IPS DF 4.7 (cell line): ENCODE measurements at regions not wholly inside any gene's neighbourhood (a gene's known extent, or its start where the extent isn't known, plus 50 kb on each side); places are given as distances from the start of the nearest gene placed in this dataset.

ENCODE experiments used
- DNase-seq: peaks from one replicate; pipeline ENCODE4 v3.0.0-alpha.2; 2013; ENCODE audit warnings: low spot score; ENCODE audit errors: extremely low read depth

DNA sequence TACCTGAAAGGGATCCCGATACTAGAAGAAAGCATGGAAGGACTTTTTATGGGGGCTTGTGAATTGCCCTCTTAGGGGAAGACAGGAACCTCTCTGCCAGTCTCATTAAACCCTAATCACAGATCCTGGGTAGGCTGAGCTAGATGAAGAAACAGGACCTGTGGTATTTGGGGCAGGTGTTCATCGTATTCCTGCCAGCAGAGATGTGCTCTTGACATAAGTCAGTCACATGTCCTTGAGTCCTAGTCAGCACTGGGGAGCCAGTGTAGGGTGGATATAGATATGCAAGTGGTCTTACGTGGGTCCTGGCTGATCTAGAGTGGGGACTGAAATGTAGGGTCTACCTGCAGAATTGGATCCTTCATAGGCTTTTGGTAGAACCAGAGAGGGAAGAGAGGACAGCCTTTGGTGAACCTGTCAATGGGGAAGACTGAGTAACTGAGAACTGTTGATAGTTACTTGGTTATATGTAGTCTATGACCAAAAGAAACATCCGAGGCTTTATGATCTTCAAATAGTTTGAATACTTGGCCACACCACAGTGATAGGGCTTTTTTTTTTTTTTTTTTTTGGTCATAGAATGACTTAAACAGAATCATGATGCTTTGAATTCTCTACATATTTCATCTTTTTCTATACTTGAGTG, 63.5 kb upstream of the WDR1 start:
- DNase-seq = no peak

DNA sequence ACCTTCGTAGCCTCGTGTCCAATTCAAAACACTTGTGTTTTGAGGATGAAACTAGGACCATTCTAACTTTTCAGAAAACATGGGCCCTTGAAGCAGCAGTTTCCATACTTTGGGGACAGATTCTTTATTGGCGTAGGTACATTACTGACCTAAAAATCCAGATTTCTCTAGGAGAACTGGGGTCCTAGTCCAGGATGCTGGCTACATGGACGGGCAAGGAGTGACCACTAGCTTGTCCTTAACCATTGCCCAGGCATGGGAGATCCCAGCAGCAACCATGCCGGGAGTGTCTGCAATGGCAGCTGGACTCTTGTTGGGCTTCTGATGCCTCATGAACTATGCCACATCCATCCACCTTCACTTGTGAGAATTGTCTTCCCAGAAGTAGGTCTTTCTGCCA, 62.2 kb upstream of the WDR1 start:
- DNase-seq = no peak

DNA sequence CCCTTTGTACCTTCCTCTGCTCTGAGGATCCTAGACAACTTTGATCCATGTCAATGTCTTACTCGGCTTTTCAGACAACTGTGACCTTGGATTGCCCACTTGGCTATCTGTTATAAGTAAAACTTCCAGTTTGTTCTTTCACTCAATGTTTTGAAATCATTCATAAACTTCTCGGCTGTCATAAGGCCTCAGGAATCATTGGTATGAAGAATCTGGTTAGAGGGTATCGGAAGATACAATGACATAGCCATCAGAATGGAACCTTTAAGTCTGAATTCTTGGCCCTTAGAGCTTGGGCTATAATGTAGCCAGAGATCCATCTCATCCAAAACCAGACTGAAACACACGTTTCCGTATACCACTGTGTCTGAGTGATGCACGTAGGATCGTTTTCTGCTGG, 59.0 kb upstream of the WDR1 start:
- no peak for DNase-seq

DNA sequence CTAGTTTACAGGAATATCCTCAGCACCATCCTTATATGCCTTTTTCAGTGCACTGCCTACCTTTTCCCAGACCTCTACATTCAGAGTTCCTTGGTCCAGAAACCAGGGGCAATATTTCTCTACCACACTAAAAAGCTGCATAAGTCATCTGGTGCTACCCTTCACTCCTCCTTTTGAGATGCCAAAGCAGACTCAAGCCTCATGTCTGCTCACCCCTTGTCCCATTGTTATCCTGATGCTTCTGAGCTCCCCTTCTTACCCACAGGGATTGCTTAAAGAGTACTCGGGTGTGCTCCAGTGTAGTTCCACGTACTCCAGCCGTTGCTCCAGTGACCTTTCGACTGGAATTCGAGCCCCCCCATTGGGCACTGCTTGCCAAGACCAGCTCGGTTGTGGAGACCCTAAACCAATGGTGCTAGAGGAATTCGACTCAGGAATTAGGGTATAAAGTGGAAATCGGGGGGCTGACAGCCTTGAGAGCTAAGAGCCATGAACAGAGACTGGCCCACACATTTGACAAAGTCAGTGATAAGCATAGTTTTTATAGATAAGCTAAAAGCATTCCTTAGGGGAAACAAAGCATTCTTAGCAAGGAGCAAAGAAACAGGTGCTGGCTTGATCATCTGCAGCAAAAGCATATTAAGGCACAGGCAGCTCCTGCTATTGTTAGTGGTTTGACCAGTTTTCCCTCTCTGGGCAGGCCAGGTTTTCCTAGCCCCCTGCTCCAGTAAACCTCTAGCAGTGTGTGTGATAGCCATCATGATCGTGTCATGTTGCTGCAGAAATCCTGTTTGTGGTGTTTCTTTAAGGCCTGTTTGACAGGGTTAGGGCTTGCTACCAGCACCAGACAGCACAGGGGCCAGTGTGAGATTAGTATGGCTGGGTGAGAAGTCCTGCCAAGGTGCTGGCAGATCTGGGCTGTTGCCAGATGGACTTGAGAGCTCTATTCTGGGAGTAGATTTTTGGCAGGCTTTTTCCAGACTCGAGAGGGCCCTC, 57.5 kb upstream of the WDR1 start:
- DNase-seq = no peak

DNA sequence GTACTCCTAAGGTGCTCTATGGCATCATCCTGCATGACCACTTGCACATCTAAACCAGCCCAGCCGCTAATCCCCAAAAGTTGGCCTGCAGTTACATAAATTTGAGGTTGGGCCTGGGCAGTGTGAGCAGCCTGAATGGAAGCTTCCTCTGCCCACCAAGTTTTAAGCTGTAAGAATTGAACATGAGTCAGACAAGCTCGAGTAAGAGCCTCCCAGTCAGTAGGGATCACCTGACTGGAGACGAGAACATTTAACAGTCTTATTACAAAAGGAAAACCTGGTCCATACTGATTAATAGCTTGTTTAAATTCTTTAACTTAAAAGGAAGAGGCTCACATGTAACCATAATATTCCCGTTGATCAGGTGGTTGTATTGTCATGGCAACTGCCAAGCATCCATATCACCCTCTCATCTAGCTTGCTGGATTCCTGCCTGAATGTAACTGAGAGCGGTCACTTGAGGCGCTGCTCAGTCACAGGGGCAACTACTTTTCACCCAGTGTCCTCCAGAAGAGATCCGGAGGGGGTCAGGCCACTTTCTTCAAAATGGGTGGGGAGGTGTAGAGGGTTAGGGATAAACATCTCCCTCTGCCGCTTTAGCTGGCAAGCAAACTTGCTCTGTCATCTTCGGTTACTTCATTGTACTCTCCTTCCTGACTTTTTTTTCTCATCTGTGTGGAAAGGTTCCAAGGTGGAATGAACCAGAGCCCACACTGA, 56.6 kb upstream of the WDR1 start:
- no peak for DNase-seq

DNA sequence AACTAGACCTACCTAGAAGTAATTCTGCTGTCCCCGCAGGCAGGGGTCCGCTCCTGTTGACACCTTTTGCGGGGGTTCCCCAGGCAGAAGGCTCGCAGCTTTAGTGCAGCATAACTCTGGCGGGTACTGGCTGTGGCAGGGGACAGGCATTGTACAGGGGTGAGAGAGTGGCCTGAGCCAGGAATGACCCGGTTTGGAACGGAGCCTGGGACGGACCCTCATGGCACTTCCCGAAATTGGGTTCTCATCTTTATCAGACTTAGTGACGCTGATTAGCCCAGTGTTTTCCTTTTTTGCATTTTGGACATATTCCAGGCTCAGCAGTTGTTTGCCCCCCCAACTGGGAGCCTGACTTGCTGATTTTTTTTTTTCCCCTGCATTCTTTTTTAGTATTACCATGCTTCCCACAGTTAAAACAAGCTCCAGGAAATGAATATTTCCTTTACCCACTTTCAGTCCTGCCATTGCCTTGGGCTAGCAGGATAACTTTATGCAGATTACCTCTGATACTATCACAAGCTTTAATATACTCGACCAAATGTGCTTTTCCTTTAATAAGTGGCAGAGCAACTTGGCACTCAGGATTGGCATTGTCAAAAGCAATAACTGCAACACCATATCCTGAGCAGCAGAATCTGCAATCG, 55.8 kb upstream of the WDR1 start:
- no peak for DNase-seq

DNA sequence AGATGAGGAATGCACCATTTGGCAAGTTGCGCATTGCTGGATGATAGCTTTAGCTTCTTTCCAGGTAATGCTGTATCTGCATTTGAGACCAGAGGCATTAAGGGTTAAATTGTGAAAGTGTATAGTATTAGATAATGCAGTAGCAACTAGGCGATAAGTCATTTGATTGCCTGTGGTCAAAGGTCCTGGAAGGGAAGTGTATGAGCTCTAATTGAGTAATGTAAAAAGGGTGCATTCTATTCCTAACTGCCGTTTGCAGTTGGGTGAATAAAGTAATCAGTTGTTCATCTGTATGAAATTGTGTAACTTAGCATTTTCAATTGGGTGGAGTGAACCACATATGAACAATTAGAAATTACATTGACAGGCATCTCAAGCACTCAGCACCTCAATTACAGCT, 54.5 kb upstream of the WDR1 start:
- DNase-seq = no peak

DNA sequence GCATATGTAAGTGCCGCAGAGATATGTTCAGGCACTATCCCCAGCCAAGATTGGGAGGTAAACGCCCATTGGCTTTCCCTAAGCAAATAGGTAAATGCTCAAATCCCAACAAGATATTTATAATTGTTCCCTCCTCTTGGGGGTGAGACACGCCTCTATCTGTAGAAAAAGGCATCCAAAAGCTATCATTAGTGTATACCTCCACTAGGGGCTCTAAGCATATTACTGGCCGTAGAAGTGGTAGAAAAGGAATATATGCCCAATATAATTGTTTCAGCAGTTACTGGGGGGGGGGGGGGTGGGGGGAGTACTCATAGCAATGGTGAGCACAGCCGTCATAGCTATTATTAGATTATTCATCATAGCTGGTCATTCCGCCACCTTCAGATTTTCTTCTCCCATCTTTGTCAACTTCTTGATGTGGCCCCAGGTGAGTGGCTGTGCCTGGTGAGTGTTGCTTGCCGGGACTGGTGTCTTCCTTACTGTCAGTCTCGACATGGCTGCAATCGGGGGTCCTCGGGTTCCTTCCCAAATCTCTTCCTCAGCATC, 53.3 kb upstream of the WDR1 start:
- no peak for DNase-seq

DNA sequence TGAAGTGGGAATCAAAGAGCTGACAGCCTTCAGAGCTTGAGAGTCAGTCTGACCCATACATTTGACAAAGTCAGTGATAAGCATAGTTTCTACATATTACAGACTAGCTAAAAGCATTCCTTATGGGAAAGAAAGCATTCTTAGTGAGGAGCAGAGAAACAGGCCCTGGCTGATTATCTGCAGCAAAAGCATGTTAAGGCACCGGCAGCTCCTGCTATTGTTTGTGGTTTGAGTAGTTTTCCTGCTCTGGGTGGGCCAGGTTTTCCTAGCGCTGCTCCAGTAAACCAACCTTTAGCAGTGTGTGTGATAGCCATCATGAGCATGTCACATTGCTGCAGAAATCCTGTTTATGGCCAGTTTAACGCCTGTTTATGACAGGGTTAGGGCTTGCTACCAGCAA, 51.6 kb upstream of the WDR1 start:
- no peak for DNase-seq

DNA sequence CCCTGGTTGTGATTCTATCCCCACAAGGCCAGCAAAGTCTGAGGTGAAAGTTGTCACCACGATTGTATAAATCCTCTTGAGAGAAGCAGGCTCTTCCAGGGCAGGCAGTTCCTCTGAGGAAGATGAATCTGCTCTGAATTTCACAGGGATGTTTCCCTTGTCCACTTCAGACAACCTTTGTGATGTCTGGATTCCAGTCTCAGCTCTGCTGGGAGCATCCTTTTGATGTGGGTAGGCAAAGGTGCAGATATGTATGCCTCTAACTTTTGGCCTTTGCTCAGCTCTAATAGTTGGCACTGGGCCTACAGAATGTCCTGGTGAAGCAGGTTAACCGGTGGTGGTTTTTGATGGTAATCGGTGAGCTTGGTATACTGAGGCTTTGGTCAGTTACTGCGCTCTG, 50.6 kb upstream of the WDR1 start:
- no peak for DNase-seq
